22Rv1 (cell line): ENCODE measurements at regions not wholly inside any gene's neighbourhood (a gene's known extent, or its start where the extent isn't known, plus 50 kb on each side); places are given as distances from the start of the nearest gene placed in this dataset.

Source experiments
- CTCF ChIP-seq: fragments of 450-650 bp; IDR thresholded peaks from 2 replicates; pipeline ENCODE4 v1.5.1; 2017; ENCODE audit warnings: mild to moderate bottlenecking
- ZFX ChIP-seq: fragments of 450-650 bp; IDR thresholded peaks from 2 replicates; pipeline ENCODE4 v1.6.1; 2017; ENCODE audit warnings: antibody characterized with exemption, borderline replicate concordance

- TF ChIP-seq CTCF (no peak), ZFX (no peak)
These were observed 309.1 kb upstream of the CYRIA start for GRCh38 chr2:16974688-16975087.
